ENCODE measurements at regions not wholly inside any gene's neighbourhood (a gene's known extent, or its start where the extent isn't known, plus 50 kb on each side); places are given as distances from the start of the nearest gene placed in this dataset.

DNA sequence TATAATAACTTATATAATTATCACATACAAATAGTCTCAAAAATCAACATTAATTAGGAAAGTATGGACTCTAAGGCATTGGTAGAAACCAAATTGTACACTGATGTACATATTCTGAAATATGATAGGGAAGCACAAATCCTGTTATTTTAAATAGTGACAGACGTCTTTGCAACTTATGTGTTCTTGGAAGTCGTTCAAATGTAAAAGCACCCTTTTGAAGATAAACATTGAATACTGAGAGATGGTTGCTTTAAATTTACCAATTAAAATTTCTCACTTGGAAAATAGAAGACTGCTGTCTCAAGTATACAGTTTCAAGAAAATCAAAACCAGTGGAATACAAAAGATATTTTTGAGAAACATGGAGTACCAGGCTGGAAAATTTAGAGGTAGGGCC lies 457.4 kb upstream of the NUDT12 start:
- TF ChIP-seq POLR2A (IDR thresholded peaks at IDR 0.05) (no peak), CTCF (IDR thresholded peaks at IDR 0.05 in 4 of 5, conservative IDR thresholded peaks at IDR 0.05 in 1 of 5) (no peak)
